ENCODE measurements at regions not wholly inside any gene's neighbourhood (a gene's known extent, or its start where the extent isn't known, plus 50 kb on each side); places are given as distances from the start of the nearest gene placed in this dataset.
A peak's percentile ranks its signal among the peaks of the same experiment; 100 is the strongest.

DNA sequence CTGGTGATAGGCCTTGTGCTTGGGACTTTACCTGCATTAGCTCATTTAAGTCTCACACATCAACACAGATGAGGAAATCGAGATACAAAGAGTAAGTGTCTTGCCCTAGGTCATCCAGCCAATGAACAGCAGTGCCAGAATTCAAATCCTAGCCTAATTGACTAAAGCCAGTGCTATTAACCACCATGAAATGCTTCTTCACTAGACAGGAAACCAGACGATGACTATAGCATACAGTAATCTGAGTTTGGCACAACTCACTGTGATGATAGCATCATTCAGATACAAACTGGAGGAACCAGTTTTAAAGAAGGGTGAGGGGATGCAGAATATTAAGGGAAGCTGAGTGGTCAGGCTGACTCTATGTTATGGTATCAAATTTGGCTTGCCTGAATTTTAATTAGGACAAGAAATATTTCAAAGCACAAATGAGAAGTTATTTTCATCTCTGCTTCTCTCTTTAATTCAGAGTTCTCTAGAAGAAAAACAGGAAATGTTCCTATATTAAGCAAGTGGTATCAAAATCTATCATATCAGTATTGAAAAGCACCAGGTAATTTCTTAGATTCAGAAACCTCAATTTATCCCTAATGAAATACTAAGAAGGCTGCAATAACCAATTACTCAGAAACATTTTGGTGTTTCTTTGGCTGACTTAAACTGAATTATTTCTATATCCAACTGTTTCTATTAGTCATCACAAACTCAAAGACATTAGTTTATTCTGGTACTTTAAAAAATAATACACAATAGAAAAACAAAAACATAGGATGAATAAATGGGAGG, 147.0 kb upstream of the RASA1 start:
- Histone ChIP-seq H3K4me3 (ENCODE audit: low read depth, low read length, poor library complexity, severe bottlenecking) (no peak overlapping the region), H3K4me1 (ENCODE audit: insufficient read depth, low read length, poor library complexity, severe bottlenecking) (peaks cover 22% of the 10 kb centered on the region), H4K20me1 (ENCODE audit: insufficient read depth, low read length) (no peaks in the 10 kb centered on the region), H3K4me2 (ENCODE audit: low read length) (peak overlapping the region; percentile 33; the same call in 1 of the 2 replicates), H3K79me2 (ENCODE audit: insufficient read depth, low read depth, low read length) (no peaks in the 10 kb centered on the region), H3K27ac (ENCODE audit: low read depth, low read length, poor library complexity, severe bottlenecking) (no peak overlapping the region), H2AFZ (ENCODE audit: low read length) (peak overlapping the region; percentile 20; the same call in 1 of the 2 replicates), H3K36me3 (ENCODE audit: insufficient read depth, low read length) (no peaks in the 10 kb centered on the region), H3K9me3 (ENCODE audit: low read length) (no peaks in the 10 kb centered on the region), H3K9me2 (ENCODE audit: insufficient read depth, low read length) (no peaks in the 10 kb centered on the region)
- CTCF ChIA-PET (ENCODE audit: unreplicated experiment) = interaction anchor here (0.9 kb wide), 1 partner anchor 46 kb away, joined by 3 read pairs; no protein-coding TSS in a partner anchor
- DNase-seq (ENCODE audit: low spot score) = no peak
- intact Hi-C loops (cut with micrococcal nuclease; ENCODE audit: unreplicated experiment) = no loop called here
- POLR2A ChIA-PET = interaction anchor here (0.5 kb wide), 1 partner anchor 196 kb away, joined by 3 read pairs; no protein-coding TSS in a partner anchor
- TF ChIP-seq EZH2phosphoT487 (IDR thresholded peaks at IDR 0.05; ENCODE audit: borderline replicate concordance, low read depth, low read length) (no peak), CTCF (conservative IDR thresholded peaks at IDR 0.05; ENCODE audit: low read length) (no peak)
- BruUV-seq (replicated peaks) = no TSS peak

DNA sequence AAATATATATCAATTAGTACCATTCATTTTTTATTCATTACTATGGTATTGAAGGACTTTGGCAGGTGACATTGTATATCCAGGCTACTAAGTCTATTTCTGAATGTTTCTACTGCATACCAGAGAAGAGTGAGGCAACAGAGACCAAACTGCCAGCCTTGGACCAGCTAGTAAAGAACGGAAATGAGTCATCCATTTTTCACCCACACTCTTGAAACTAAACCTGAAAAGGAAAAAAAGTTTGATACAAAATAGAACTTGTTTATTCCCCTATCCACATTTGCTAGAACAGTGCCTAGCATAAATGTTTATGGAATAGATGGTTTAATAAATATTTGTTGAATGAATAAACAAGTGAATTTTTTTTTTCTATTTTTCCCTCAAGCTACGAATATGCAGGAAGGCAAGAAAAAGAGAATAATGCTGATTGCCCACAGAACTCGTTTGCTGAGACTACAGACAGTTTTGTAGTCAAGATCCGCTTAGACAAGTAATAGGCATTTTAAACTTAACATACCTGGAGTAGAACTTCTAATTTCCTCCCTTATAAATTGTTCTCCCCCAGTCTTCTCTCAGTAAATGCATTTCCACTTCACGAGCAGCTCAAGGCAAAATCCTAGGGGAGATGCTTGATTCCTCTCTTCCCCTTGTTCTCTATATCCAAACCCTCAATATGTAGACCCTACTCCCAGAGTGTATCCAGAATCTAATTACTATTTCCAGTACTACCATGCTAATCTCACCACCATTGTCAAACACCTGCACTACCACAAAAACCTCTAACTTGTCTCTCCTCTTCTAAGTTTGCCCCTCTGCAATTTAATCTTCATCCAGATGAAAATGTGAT, 146.2 kb upstream of the RASA1 start:
- H3K4me1 ChIP-seq (ENCODE audit: insufficient read depth, low read length, poor library complexity, severe bottlenecking) = peaks cover 22% of the 10 kb centered on the region
- POLR2A ChIA-PET = interaction anchor here (0.9 kb wide), 1 partner anchor 111 kb away, joined by 3 read pairs; no protein-coding TSS in a partner anchor
- no peak overlapping the region for H3K27ac ChIP-seq (ENCODE audit: low read depth, low read length, poor library complexity, severe bottlenecking)
- H3K36me3 ChIP-seq (ENCODE audit: insufficient read depth, low read length) = no peaks in the 10 kb centered on the region
- H4K20me1 ChIP-seq (ENCODE audit: insufficient read depth, low read length) = no peaks in the 10 kb centered on the region
- no peaks in the 10 kb centered on the region for H3K9me3 ChIP-seq (ENCODE audit: low read length)
- TF ChIP-seq EZH2phosphoT487 (IDR thresholded peaks at IDR 0.05; ENCODE audit: borderline replicate concordance, low read depth, low read length) (no peak), CTCF (conservative IDR thresholded peaks at IDR 0.05; ENCODE audit: low read length) (no peak)
- peak overlapping the region; percentile 33; the same call in 1 of the 2 replicates for H3K4me2 ChIP-seq (ENCODE audit: low read length)
- peak overlapping the region; percentile 20; the same call in 1 of the 2 replicates for H2AFZ ChIP-seq (ENCODE audit: low read length)
- no peaks in the 10 kb centered on the region for H3K79me2 ChIP-seq (ENCODE audit: insufficient read depth, low read depth, low read length)
- no peaks in the 10 kb centered on the region for H3K9me2 ChIP-seq (ENCODE audit: insufficient read depth, low read length)
- CTCF ChIA-PET (ENCODE audit: unreplicated experiment) = no interaction called here
- no TSS peak for BruUV-seq (replicated peaks)
- no peak overlapping the region for H3K4me3 ChIP-seq (ENCODE audit: low read depth, low read length, poor library complexity, severe bottlenecking)
- intact Hi-C loops (cut with micrococcal nuclease; ENCODE audit: unreplicated experiment) = loop anchor here (2.0 kb wide), 1 partner anchor 19 kb away; no protein-coding TSS in a partner anchor
- peak; percentile 20 for DNase-seq (ENCODE audit: low spot score)

Data from OCI-LY7 (cell line).